HepG2 (cell line): ENCODE measurements at regions not wholly inside any gene's neighbourhood (a gene's known extent, or its start where the extent isn't known, plus 50 kb on each side); places are given as distances from the start of the nearest gene placed in this dataset.

ENCODE experiments used
- ATAC-seq: fragments of 200-7000 bp; cut with Tn5 transposase; 3 replicates; pipeline ENCODE4 v1.9.1; 2020; ENCODE audit warnings: mild to moderate bottlenecking, moderate library complexity
- BruUV-seq: library from RNA; stranded (reverse); fragments of 400-500 nt; replicated peaks from 2 replicates; lab custom pipeline; 2021; lab: Mats Ljungman, UMichigan
- CTCF ChIA-PET: fragments of 300-600 bp; formaldehyde crosslinking; extraction: SDS; loops from one replicate; lab custom pipeline; 2021; ENCODE audit warnings: low total read pairs, inconsistent platforms, low intra/inter-chr PET ratio; lab: Yijun Ruan, JAX
- POLR2A ChIA-PET: fragments of 350-600 bp; sonication (Branson Sonifier 250); formaldehyde crosslinking; loops from one replicate; lab custom pipeline; 2020; ENCODE audit warnings: antibody characterized with exemption, inconsistent platforms; lab: Yijun Ruan, JAX
- DNase-seq: peaks from one replicate; pipeline ENCODE4 v3.0.0-alpha.2; 2015; ENCODE audit warnings: low spot score
- FAIRE-seq: peaks from 3 replicates; lab custom pipeline; 2011; peaks lifted over from hg19 to GRCh38; lab: Jason Lieb, UNC
- H2AFZ ChIP-seq: one replicate; pipeline ENCODE4 v1.6.1; 2011; ENCODE audit warnings: low read length, inconsistent platforms
- H3K27ac ChIP-seq: fragments of 300-600 bp; 3 replicates; pipeline ENCODE4 v1.8.0; 2011; ENCODE audit warnings: mixed run types, mild to moderate bottlenecking, mixed read lengths, low read length, inconsistent platforms; ENCODE audit not compliant: insufficient read depth; ENCODE audit errors: extremely low read length
- H3K27me3 ChIP-seq, 2 experiments: fragments of 200-600 bp in 1 of 2; 2 replicates in 1 of 2; 3 replicates in 1 of 2; pipeline versions ENCODE4 v1.6.0 to v1.8.0; 2011; ENCODE audit warnings: low read length in 2 of 2, mild to moderate bottlenecking in 2 of 2, moderate library complexity in 2 of 2, inconsistent platforms in 1 of 2; ENCODE audit not compliant: insufficient read depth in 2 of 2, control insufficient read depth in 1 of 2
- H3K36me3 ChIP-seq, 2 experiments: fragments of 200-600 bp in 1 of 2; replicated peaks in 1 of 2; 2 replicates in 1 of 2; 3 replicates in 1 of 2; pipeline versions ENCODE4 v1.5.1 to v1.8.0; 2011; ENCODE audit warnings: low read length in 2 of 2, inconsistent platforms in 1 of 2; ENCODE audit not compliant: insufficient read depth in 2 of 2, control insufficient read depth in 1 of 2
- H3K4me1 ChIP-seq: 2 replicates; pipeline ENCODE4 v1.5.1; 2012; ENCODE audit warnings: low read length, inconsistent platforms; ENCODE audit not compliant: insufficient read depth
- H3K4me2 ChIP-seq: 2 replicates; pipeline ENCODE4 v1.6.0; 2011; ENCODE audit warnings: low read depth, low read length, inconsistent platforms
- H3K4me3 ChIP-seq, 3 experiments: fragments of 200-600 bp in 1 of 3; sonication (generic), shearing (Covaris generic) in 1 of 3; replicated peaks in 1 of 3; 2 replicates each; pipeline ENCODE4 v1.5.1; 2011 to 2016; ENCODE audit warnings: low read length in 3 of 3, inconsistent platforms in 2 of 3, low read depth in 2 of 3, mild to moderate bottlenecking in 2 of 3, control low read depth in 1 of 3, mixed read lengths in 1 of 3; ENCODE audit not compliant: insufficient read depth in 1 of 3
- H3K79me2 ChIP-seq: one replicate; pipeline ENCODE4 v1.6.1; 2011; ENCODE audit warnings: low read length, inconsistent platforms; ENCODE audit not compliant: insufficient read depth
- H3K9ac ChIP-seq: 2 replicates; pipeline ENCODE4 v1.6.0; 2011; ENCODE audit warnings: mild to moderate bottlenecking, low read depth, low read length, inconsistent platforms; ENCODE audit not compliant: insufficient read depth
- H3K9me3 ChIP-seq: 2 replicates; pipeline ENCODE4 v1.5.1; 2012; ENCODE audit warnings: mild to moderate bottlenecking, low read length
- H4K20me1 ChIP-seq: 2 replicates; pipeline ENCODE4 v1.6.0; 2011; ENCODE audit warnings: inconsistent platforms, mild to moderate bottlenecking, low read length, moderate library complexity; ENCODE audit not compliant: insufficient read depth
- LBX2 ChIP-seq: sonication (generic); formaldehyde crosslinking; IDR thresholded peaks from 2 replicates; pipeline ENCODE4 v1.5.0; 2020; ENCODE audit warnings: missing genetic modification reagents, mild to moderate bottlenecking, borderline replicate concordance
- MAFK ChIP-seq, 2 experiments: IDR thresholded peaks in 1 of 2; conservative IDR thresholded peaks in 1 of 2; 2 replicates each; pipeline ENCODE4 v1.6.1; 2011; ENCODE audit warnings: improper control_type of control experiment in 2 of 2, low read length in 2 of 2
- MTF2 ChIP-seq: sonication (generic); formaldehyde crosslinking; IDR thresholded peaks from 2 replicates; pipeline ENCODE4 v1.5.0; 2020; ENCODE audit warnings: missing genetic modification reagents, borderline replicate concordance
- RARG ChIP-seq: sonication (generic); formaldehyde crosslinking; IDR thresholded peaks from 2 replicates; pipeline ENCODE4 v1.4.0; 2020; ENCODE audit warnings: low read depth, mild to moderate bottlenecking, missing genetic modification reagents
- SMAD3 ChIP-seq: sonication (generic); formaldehyde crosslinking; IDR thresholded peaks from 2 replicates; pipeline ENCODE4 v1.4.0; 2020; ENCODE audit warnings: missing genetic modification reagents
- SOX13 ChIP-seq, 3 experiments: fragments of 450-650 bp in 1 of 3; sonication (generic) in 1 of 3; formaldehyde crosslinking in 1 of 3; IDR thresholded peaks in 2 of 3; conservative IDR thresholded peaks in 1 of 3; 2 replicates each; pipeline versions ENCODE4 v1.5.0 to v1.6.1; 2016 to 2020; ENCODE audit warnings: antibody characterized with exemption in 1 of 3, mild to moderate bottlenecking in 1 of 3, missing compliant biosample characterization in 1 of 3, missing genetic modification reagents in 1 of 3, moderate library complexity in 1 of 3
- SRY ChIP-seq: sonication (generic); formaldehyde crosslinking; IDR thresholded peaks from 2 replicates; pipeline ENCODE4 v1.8.0; 2022; ENCODE audit warnings: mild to moderate bottlenecking, missing genetic modification reagents
- TSC22D2 ChIP-seq: sonication (generic); formaldehyde crosslinking; IDR thresholded peaks from 2 replicates; pipeline ENCODE4 v1.5.1; 2020; ENCODE audit warnings: missing genetic modification reagents, mild to moderate bottlenecking, borderline replicate concordance
- ZFX ChIP-seq: sonication (generic); formaldehyde crosslinking; IDR thresholded peaks from 2 replicates; pipeline ENCODE4 v1.4.0; 2020; ENCODE audit warnings: mild to moderate bottlenecking, low read depth, missing genetic modification reagents, moderate library complexity
- ZNF432 ChIP-seq: sonication (generic); formaldehyde crosslinking; IDR thresholded peaks from 2 replicates; pipeline ENCODE4 v1.5.0; 2020; ENCODE audit warnings: missing genetic modification reagents, mild to moderate bottlenecking, borderline replicate concordance
- ZNF468 ChIP-seq: sonication (generic); formaldehyde crosslinking; IDR thresholded peaks from 2 replicates; pipeline ENCODE4 v1.8.0; 2022; ENCODE audit warnings: mild to moderate bottlenecking, moderate library complexity, missing genetic modification reagents
- ZNF501 ChIP-seq: sonication (generic); formaldehyde crosslinking; IDR thresholded peaks from 2 replicates; pipeline ENCODE4 v1.5.1; 2020; ENCODE audit warnings: mild to moderate bottlenecking, moderate library complexity, missing genetic modification reagents
- ZNF652 ChIP-seq: IDR thresholded peaks from 2 replicates; pipeline ENCODE4 v1.6.1; 2016; ENCODE audit warnings: low read depth, borderline replicate concordance
- WGBS: methylation state at CpG from one replicate; pipeline ENCODE4 v1.1.6; 2017; ENCODE audit warnings: low lambda C conversion rate; 5-methylcytosine and 5-hydroxymethylcytosine counted together
- in situ Hi-C: cut with HindIII; loops from 2 replicates; pipeline ENCODE4 v1.10.0; 2017; ENCODE audit warnings: low pct_unique_long_range_greater_than_20kb; ENCODE audit not compliant: extremely low pct_ligation_motif_present
- intact Hi-C: fragments of 100-400 bp; cut with micrococcal nuclease; formaldehyde crosslinking; loops from one replicate; pipeline ENCODE4 v1.10.0; 2022; ENCODE audit not compliant: unreplicated experiment
- TF ChIP-seq, protein P1 (sequence below): sonication (generic); formaldehyde crosslinking; IDR thresholded peaks from 2 replicates; pipeline ENCODE4 v1.4.0; 2020; ENCODE audit warnings: missing genetic modification reagents, mild to moderate bottlenecking, borderline replicate concordance
- TF ChIP-seq, protein P2 (sequence below): IDR thresholded peaks from 2 replicates; pipeline ENCODE4 v1.6.1; 2016; ENCODE audit warnings: missing compliant biosample characterization, missing genetic modification reagents, borderline replicate concordance
- TF ChIP-seq, protein P3 (sequence below): sonication (generic); formaldehyde crosslinking; IDR thresholded peaks from 2 replicates; pipeline ENCODE4 v1.5.1; 2020; ENCODE audit warnings: missing genetic modification reagents, mild to moderate bottlenecking, borderline replicate concordance

DNA sequence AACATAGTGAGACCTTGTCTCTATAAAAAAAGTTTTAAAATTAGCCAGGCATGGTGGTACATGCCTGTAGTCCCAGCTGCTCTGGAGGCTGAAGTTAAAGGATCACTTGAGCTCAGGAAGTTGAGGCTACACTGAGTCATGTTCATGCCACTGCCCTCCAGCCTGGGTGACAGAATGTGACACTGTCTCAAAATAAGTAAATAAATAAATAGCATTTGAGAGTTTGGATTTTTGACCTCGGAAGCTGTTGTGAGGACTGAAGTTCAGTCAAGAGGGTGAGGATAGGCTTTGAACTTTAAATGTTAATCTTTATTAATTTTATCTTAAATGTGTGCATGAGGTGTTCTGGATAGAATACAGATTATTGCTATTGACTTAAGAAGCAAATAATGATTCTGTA, 110.2 kb downstream of the GNAT3 start (continued):
- TF ChIP-seq, protein P1, sequence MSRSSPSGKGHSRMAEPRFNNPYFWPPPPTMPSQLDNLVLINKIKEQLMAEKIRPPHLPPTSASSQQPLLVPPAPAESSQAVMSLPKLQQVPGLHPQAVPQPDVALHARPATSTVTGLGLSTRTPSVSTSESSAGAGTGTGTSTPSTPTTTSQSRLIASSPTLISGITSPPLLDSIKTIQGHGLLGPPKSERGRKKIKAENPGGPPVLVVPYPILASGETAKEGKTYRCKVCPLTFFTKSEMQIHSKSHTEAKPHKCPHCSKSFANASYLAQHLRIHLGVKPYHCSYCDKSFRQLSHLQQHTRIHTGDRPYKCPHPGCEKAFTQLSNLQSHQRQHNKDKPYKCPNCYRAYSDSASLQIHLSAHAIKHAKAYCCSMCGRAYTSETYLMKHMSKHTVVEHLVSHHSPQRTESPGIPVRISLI, result no peak
- TF ChIP-seq LBX2, result no peak

- POLR2A ChIA-PET, result no interaction called here
- Histone ChIP-seq H3K27me3 (no peaks in the 10 kb centered on the region), H3K4me1 (peaks cover 18% of the 10 kb centered on the region), H3K79me2 (no peaks in the 10 kb centered on the region), H3K36me3 (no peaks in the 10 kb centered on the region), H3K9me3 (no peaks in the 10 kb centered on the region), H3K27ac (no peak overlapping the region), H3K4me2 (no peak overlapping the region), H2AFZ (no peak overlapping the region), H4K20me1 (no peaks in the 10 kb centered on the region), H3K4me3 (0 out of 6 replicates have a peak overlapping the region, but pooled peaks of 1 of the 3 experiments have one; percentile 0), H3K9ac (no peak overlapping the region)
- 0% methylated on average over 2 of the region's 2 CpGs for WGBS
- no peak for FAIRE-seq
- peak; percentile 92 for ATAC-seq
- peak; percentile 61 for DNase-seq
- CTCF ChIA-PET, result no interaction called here
- intact Hi-C loops, result no loop called here
- in situ Hi-C loops, result loop anchor here (5.0 kb wide), 1 partner anchor 261 kb away; the partner anchor contains the start of gene GNAI1
- BruUV-seq, result no TSS peak
- TF ChIP-seq SMAD3 (CRISPR knock-in tag) (no peak), MAFK (conservative IDR thresholded peaks at IDR 0.05 in 1 of 2, IDR thresholded peaks at IDR 0.05 in 1 of 2; ENCODE audit: low read length in 2 of 2) (no peak), ZNF468 (no peak), ZNF432 (no peak), SOX13 (IDR thresholded peaks at IDR 0.05) (no peak), SOX13 (CRISPR knock-in tag; conservative IDR thresholded peaks at IDR 0.05 in 1 of 2, IDR thresholded peaks at IDR 0.05 in 1 of 2) (peak in 1 of 2 experiments; percentile 85; a peak in 2 of 4 replicates), ZFX (CRISPR knock-in tag) (no peak), ZNF652 (no peak), TSC22D2 (CRISPR knock-in tag) (no peak), RARG (no peak), SRY (CRISPR knock-in tag) (no peak), MTF2 (CRISPR knock-in tag) (no peak), ZNF501 (CRISPR knock-in tag) (no peak)
- TF ChIP-seq, protein P2, sequence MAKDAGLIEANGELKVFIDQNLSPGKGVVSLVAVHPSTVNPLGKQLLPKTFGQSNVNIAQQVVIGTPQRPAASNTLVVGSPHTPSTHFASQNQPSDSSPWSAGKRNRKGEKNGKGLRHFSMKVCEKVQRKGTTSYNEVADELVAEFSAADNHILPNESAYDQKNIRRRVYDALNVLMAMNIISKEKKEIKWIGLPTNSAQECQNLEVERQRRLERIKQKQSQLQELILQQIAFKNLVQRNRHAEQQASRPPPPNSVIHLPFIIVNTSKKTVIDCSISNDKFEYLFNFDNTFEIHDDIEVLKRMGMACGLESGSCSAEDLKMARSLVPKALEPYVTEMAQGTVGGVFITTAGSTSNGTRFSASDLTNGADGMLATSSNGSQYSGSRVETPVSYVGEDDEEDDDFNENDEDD (CRISPR knock-in tag), result no peak
- TF ChIP-seq, protein P3, sequence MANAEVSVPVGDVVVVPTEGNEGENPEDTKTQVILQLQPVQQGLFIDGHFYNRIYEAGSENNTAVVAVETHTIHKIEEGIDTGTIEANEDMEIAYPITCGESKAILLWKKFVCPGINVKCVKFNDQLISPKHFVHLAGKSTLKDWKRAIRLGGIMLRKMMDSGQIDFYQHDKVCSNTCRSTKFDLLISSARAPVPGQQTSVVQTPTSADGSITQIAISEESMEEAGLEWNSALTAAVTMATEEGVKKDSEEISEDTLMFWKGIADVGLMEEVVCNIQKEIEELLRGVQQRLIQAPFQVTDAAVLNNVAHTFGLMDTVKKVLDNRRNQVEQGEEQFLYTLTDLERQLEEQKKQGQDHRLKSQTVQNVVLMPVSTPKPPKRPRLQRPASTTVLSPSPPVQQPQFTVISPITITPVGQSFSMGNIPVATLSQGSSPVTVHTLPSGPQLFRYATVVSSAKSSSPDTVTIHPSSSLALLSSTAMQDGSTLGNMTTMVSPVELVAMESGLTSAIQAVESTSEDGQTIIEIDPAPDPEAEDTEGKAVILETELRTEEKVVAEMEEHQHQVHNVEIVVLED (CRISPR knock-in tag), result no peak
Observed at GRCh38 chr7:80393786-80394185, 118.1 kb downstream of the GNAT3 start.
